ENCODE measurements at regions not wholly inside any gene's neighbourhood (a gene's known extent, or its start where the extent isn't known, plus 50 kb on each side); places are given as distances from the start of the nearest gene placed in this dataset.
"Not testable (repeated sequence)": the region's sequence is repeated elsewhere in the genome, so short reads cannot be mapped to it uniquely, and the experiment has no call there.

DNA sequence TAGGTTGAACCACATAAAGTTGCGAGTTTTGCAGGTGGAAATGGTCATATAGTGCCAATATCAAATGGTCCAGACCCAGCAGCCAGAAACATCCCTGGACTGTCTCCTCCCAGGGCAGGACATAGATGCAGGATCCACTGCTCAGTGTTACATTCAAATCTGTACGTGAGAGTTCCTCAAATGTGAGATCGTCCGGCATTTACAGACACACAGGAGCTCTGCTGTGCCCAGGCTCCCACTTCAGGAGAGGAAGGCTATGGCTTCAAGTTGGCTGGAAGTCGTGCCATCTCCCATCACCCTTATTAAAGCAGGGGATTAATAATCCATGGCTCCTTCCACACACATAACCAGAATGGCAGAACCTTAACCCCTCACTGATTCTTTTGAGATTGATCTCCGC lies 688.2 kb upstream of the HS6ST1 start:
- DNase-seq: no peak

- DNase-seq: no peak
Measured at GRCh38 chr2:129008055-129008880, 689.6 kb upstream of the HS6ST1 start.

GRCh38 chr2:129008881-129009554 lies 690.4 kb upstream of the HS6ST1 start:
- no peak for DNase-seq

DNA sequence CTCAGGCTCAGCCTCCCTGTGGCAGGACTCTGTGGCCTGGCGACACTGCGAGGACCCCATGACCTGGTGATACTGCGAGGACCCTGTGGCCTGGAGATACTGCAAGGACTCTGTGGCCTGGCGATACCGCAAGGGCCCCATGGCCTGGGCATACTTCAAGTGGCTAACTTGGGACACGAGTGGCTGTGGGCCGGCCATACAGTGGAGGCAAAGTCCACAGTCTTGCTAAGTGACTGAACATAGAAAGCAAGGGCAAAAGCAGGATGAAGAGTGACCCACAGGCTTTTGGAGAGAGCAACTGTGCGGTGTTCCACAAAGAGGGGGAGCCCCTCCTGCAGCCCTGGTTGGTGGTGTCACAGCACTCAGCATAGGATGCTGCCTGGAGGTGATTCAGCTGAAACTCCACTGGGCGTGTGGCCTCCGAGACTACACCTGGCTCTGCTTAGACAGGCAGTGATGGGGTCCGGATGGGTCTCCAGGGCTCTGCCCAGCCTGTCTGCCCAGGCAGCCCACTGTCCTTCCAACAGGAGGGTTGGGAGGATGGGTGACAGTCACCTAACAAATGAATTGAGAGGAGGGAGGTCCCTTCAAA lies 691.0 kb upstream of the HS6ST1 start:
- no peak for DNase-seq

DNA sequence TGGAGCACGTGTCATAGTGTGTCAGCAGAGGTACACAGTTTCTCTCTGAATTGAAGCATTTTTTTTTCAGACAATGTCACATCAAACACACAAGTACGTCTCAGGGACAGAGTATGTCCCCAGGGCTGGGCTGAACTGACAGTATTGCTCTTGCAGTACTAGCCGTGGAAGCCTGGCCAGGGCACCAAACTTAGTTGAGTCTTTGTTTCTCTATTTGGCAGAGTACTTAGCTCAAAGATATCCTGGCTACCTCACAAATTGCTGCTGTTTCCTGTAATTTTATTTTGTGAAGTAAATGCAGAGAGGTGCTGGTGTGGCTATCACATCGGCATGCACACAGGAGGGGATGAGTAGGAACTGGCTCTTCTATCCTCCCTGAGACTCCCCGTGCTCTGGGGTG lies 691.6 kb upstream of the HS6ST1 start:
- no peak for DNase-seq

DNA sequence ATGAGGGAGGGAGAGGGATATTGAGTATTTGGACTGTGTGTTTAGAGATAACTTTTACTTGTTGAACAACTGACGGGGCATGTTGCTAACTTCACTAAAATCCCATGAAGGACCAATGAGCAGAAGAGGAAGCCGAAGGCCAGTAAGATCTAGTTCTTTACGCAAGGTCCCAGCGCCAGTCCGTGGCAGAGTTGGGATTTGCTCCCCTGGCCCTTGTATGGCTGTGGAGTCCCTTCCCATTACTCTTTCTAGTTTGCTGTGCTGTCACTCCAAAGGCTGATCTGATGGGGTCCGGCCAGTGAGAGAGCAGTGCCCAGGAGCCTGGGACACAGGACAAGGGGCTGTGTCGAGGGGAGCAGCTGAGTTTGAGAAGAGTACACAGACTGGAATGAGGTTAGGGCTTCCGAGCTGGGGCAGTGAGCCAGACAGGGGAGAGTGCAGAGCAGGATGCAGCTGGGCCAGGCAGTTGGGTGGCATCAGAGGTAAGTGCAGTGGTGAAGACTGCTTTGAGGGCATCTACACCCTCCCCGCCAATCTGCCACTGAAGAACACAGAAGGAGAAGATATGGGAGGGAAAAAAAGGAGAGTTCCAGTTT lies 692.9 kb upstream of the HS6ST1 start:
- DNase-seq: no peak

GRCh38 chr2:129014432-129014831 lies 695.8 kb upstream of the HS6ST1 start:
- no peak for DNase-seq

DNA sequence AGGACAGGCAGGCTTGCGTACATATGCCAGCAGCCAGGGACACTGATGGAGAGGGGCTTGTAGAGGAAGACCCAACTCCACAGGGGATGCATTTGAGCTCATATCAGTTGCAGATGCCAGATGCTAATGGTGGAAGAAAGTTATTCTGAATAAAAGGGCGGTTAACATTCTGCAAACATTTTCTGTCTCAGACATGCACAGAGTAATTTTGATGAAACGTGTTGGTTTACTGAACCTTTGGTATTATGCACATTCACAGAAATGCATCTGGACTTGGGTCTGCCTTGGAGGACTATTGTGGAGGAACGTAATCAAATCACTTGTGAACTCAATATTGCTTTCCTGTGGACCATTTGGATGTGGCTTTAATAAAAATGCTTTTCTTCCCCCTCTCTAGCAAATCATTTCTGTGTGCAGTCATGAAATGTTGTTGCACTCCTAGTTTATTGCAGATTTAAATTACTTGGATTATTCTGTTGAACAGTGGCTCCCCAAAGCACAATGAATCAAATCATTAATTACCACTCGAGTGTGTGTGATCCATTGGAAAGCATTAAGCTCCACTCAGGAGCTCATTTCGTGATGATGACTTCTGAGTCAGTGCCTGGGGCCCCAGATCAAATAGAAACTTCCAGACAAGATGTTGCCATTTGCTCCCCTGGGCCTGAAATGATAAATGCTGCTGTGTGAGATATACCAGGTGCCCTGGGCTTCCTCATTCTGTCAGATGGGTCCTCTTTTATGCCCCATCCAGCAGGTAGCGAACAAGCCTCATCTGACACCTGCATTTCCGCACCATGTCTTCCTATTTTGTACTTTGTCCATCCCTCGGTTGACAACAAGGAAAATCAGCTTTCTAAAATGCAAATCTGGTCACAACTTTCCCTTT lies 697.0 kb upstream of the HS6ST1 start:
- DNase-seq: no peak

DNA sequence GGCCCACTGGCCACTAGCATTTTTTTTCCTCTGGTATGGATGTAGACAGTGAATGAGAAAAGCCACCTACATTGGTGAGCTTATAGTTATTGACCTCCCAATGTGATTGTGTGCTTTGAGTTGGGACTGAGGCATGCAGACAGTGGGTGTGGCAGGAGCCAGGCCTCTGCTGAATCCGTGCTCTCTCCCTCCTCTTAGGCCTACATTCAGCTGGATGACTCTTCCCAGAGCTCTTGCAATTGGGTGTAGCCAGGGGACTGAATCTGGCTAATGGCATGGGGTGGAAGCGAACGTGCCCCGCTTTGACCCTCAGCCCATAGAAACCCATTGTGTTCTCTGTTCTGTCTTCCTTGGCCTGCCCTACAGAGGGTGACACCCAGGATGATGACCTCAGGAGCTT lies 698.3 kb upstream of the HS6ST1 start:
- no peak for DNase-seq

DNA sequence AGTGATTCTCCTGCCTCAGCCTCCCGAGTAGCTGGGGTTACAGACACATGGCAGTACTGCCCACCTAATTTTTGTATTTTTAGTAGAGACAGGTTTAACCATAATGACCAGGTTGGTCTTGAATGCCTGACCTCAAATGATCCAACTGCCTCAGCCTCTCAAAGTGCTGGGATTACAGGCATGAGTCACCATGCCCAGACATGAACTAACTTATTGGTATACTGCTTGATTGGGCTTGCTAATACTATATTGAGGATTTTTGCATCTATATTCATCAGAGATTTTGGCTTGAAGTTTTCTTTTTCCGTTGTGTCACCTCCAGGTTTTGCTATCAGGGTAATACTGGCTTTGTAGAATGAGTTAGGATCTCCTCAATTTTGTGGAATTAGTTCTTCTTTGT lies 706.1 kb upstream of the HS6ST1 start:
- no peak for DNase-seq

DNA sequence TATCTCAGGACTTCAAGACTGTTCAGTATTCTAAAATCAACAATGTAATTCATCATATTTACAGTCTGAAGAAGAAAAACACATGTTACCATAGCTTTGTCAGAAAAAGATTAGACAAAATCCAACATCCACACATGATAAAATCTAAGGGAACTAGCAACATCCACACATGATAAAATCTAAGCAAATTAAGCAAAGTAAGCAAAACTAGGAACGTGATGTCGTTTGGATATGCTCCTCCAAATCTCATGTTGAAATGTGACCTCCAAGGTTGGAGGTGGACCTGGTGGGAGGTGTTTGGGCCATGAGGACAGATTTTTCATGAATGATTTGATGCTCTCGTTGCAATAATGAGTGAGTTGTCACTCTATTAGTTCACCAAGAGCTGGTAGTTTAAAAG lies 717.3 kb upstream of the HS6ST1 start:
- DNase-seq: no peak

- DNase-seq: not testable (repeated sequence)
Measured at GRCh38 chr2:129043677-129044076, 725.0 kb upstream of the HS6ST1 start.

DNA sequence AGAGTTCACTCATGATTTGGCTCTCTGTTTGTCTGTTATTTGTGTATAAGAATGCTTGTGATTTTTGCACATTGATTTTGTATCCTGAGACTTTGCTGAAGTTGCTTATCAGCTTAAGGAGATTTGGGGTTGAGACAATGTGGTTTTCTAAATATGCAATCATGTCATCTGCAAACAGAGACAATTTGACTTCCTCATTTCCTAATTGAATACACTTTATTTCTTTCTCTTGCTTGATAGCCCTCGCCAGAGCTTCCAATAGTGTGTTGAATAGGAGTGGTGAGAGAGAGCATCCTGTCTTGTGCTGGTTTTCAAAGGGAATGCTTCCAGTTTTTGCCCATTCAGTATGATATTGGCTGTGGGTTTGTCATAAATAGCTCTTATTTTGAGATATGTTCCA lies 727.8 kb upstream of the HS6ST1 start:
- not testable (repeated sequence) for DNase-seq

- DNase-seq: no peak
Measured at GRCh38 chr2:129050101-129050500, 731.4 kb upstream of the HS6ST1 start.

GRCh38 chr2:129055242-129055641 lies 736.6 kb upstream of the HS6ST1 start:
- DNase-seq: no peak

DNA sequence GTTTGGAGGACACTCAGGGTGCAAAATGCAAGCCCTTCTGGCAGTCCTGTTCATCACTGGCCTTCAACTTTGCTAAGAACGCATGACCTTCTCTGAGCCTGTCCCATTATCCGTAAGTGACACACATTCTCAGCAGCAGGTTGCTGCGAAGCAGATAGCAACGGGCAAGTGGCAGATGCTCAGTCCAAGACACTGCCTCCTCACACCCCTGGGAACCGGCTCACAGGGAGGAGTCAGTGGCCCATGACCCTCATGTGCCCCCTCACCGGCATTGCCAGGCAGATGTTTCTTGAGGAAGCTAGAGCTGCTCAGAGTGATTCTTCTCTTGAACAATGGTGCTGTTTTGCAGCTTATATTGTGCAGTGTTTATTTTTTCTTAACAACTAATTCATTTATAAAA lies 737.2 kb upstream of the HS6ST1 start:
- DNase-seq: no peak

DNA sequence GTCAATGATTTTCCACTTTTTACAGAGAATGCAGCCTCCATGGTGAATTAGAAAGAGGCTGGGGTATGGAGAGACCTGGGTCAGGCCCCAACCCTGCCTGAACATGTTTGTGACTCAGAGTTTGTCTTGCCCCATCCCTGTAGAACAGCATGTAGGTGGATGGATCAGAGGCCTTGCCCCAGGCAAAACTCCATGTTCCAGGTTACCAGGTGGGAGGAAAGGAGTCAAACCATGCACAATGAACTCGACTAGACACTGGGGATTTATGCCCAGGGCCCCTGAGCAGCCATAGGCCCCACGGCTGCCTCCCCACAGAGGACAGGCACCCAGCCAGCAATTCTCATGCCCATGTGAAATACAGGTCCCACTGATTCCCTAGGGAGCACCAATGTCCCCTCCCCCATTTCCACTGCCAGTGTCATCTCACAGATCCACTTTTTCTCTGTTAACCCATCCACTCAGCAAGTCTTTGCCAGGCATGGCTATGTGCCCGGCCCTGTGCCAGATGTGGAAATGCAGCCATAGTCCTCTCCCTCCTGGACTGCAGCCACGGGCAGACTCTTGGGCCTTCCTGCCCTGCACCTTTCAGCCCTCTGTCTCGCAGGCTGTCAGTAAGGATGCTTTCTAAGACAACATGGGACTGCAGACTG lies 737.8 kb upstream of the HS6ST1 start:
- no peak for DNase-seq

- no peak for DNase-seq
Measured at GRCh38 chr2:129056959-129057317, 738.3 kb upstream of the HS6ST1 start.

GRCh38 chr2:129058981-129059380 lies 740.3 kb upstream of the HS6ST1 start:
- DNase-seq: no peak

- no peak for DNase-seq
Measured at GRCh38 chr2:129059476-129059875, 740.8 kb upstream of the HS6ST1 start.

- DNase-seq: no peak
Measured at GRCh38 chr2:129061069-129061768, 742.6 kb upstream of the HS6ST1 start.

DNA sequence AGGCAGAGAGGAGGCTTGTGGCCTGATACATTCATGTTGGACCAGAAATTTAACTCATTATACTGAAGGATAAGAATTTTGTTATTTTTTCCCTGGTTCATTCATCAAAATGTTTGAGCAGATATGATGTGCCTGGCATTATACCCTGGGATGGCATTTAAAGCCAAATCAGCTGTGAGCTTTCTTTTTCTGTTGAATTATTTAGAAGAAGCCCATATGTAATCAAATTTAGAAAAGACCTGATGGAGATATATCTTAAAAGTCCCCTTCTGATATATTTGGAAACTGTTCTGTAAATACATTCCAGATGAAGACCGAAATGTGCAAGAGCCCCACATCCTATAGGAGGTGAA lies 743.1 kb upstream of the HS6ST1 start:
- no peak for DNase-seq
